ENCODE measurements at regions not wholly inside any gene's neighbourhood (a gene's known extent, or its start where the extent isn't known, plus 50 kb on each side); places are given as distances from the start of the nearest gene placed in this dataset.

- DNase-seq: peak; percentile 13 to 39
- Histone ChIP-seq H3K4me3 (no peak overlapping the region), H3K27me3 (no peaks in the 10 kb centered on the region)
Observed at GRCh38 chr5:106121972-106122605, 1548.6 kb downstream of the EFNA5 start.

DNA sequence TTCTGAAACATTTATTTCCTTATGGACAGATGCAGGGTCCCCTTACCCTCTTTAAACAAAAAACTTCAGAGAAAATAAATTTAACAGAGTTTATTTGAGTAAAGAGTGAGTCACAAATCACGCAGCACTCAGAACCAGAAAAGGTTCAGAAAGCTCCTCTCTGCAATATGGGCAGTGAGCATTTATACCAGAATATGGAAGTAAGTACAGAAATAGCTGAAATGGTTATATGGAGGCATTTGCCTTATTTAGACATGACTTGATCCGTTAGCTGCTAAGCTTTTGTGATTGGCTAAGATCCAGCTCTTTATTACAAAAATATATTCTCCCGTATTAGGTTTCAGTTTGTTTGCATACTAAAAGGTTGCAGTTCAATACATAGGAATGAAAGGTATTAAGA, 1554.1 kb downstream of the EFNA5 start:
- H3K27me3 ChIP-seq: no peaks in the 10 kb centered on the region
- no peaks in the 10 kb centered on the region; the same call in 1 of the 2 replicates for H3K9me3 ChIP-seq (replicated peaks)
- H3K36me3 ChIP-seq: no peaks in the 10 kb centered on the region
- H3K4me1 ChIP-seq: no peaks in the 10 kb centered on the region
- H3K4me3 ChIP-seq: no peak overlapping the region
- no peak for DNase-seq
- H3K27ac ChIP-seq: no peak overlapping the region

More at GRCh38 chr5:106121972-106122605, 1548.6 kb downstream of the EFNA5 start:
- no peak overlapping the region for H3K27ac ChIP-seq
- no peaks in the 10 kb centered on the region; the same call in 1 of the 2 replicates for H3K9me3 ChIP-seq (replicated peaks)
- H3K36me3 ChIP-seq: no peaks in the 10 kb centered on the region
- H3K4me1 ChIP-seq: no peaks in the 10 kb centered on the region

GRCh38 chr5:106113922-106114321, 1556.8 kb downstream of the EFNA5 start:
- Histone ChIP-seq H3K36me3 (no peaks in the 10 kb centered on the region), H3K4me3 (no peak overlapping the region), H3K27ac (no peak overlapping the region), H3K4me1 (no peaks in the 10 kb centered on the region), H3K9me3 (replicated peaks) (no peaks in the 10 kb centered on the region; the same call in 1 of the 2 replicates), H3K27me3 (no peaks in the 10 kb centered on the region)
- DNase-seq: no peak

DNA sequence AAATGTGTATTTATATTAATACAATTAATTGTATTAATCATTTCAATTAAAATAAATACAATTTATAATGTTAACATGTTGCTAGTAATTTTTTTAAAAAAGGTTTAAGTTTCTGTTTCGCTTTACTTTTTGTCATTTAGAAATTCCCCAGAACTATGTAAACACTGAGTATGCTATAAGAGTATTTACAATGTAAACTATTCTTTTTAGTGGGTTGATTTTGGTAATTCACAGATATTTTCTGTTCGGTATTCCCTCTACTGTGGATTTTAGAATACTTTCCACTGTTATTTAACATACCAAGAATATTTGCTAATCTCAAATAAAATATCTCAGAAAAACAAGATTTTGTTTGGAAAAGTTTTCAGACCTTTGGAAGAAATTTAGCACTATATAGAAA, 1564.4 kb downstream of the EFNA5 start:
- no peaks in the 10 kb centered on the region for H3K4me1 ChIP-seq
- H3K9me3 ChIP-seq (replicated peaks): no peaks in the 10 kb centered on the region
- no peaks in the 10 kb centered on the region for H3K27me3 ChIP-seq
- no peaks in the 10 kb centered on the region for H3K36me3 ChIP-seq
- no peak overlapping the region for H3K4me3 ChIP-seq
- H3K27ac ChIP-seq: no peak overlapping the region
- DNase-seq: no peak

DNA sequence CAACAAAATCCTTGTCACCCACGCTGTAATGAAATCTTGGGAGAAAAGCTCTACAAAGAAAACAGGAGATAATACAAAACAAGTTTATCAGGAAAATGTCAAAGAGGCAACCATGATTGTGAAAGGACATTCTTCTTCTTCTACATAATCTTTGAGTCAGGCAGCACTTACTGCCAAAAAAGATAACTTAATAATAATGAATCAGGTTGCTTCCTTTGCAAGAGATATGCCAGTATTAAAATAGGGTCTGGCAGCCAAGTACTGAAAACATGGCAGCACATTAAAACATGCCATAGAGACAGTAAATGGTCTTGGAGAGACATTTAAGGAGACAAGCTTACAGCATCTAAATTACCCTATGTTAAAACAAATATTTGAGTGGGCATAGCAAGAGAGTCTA, 1573.4 kb downstream of the EFNA5 start:
- DNase-seq: no peak
- no peak overlapping the region for H3K27ac ChIP-seq
- H3K4me3 ChIP-seq: no peak overlapping the region
- H3K9me3 ChIP-seq (replicated peaks): no peaks in the 10 kb centered on the region
- no peaks in the 10 kb centered on the region; the same call in 1 of the 2 replicates for H3K4me1 ChIP-seq
- no peaks in the 10 kb centered on the region for H3K36me3 ChIP-seq
- no peaks in the 10 kb centered on the region for H3K27me3 ChIP-seq

GRCh38 chr5:106094839-106095238, 1575.9 kb downstream of the EFNA5 start:
- no peak for DNase-seq
- no peak overlapping the region for H3K4me3 ChIP-seq
- H3K9me3 ChIP-seq (replicated peaks): no peaks in the 10 kb centered on the region
- H3K4me1 ChIP-seq: no peaks in the 10 kb centered on the region; the same call in 1 of the 2 replicates
- H3K27me3 ChIP-seq: no peaks in the 10 kb centered on the region
- H3K27ac ChIP-seq: no peak overlapping the region
- H3K36me3 ChIP-seq: no peaks in the 10 kb centered on the region

GRCh38 chr5:106094204-106094607, 1576.5 kb downstream of the EFNA5 start:
- no peak overlapping the region for H3K27ac ChIP-seq
- H3K27me3 ChIP-seq: no peaks in the 10 kb centered on the region
- H3K4me3 ChIP-seq: no peak overlapping the region
- no peaks in the 10 kb centered on the region for H3K36me3 ChIP-seq
- no peaks in the 10 kb centered on the region for H3K9me3 ChIP-seq (replicated peaks)
- H3K4me1 ChIP-seq: no peaks in the 10 kb centered on the region; the same call in 1 of the 2 replicates
- DNase-seq: peak; percentile 57 to 72

DNA sequence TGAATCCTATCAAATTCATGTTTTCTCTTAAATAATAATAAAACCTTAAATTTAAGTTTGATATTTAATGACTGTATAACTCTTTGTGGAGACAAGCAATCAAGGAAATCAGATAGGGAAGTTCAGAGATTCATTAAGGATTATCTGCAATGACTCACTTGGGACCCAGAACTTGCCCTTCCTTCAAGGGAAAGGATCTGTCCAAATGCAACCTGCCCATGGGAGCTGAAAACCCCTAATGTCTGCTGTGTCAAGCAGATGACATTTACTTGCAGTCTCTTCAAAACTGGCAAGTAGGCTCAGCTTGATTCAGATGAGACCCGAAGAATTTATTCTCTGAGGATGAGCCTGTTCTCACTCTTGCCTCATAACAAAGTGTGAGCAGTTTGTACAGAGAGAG, 1577.6 kb downstream of the EFNA5 start:
- no peaks in the 10 kb centered on the region for H3K36me3 ChIP-seq
- H3K4me1 ChIP-seq: no peaks in the 10 kb centered on the region; the same call in 1 of the 2 replicates
- no peaks in the 10 kb centered on the region for H3K27me3 ChIP-seq
- no peak overlapping the region for H3K4me3 ChIP-seq
- H3K27ac ChIP-seq: no peak overlapping the region
- H3K9me3 ChIP-seq (replicated peaks): no peaks in the 10 kb centered on the region
- no peak for DNase-seq

- Histone ChIP-seq H3K27ac (no peak overlapping the region), H3K4me1 (no peaks in the 10 kb centered on the region; the same call in 1 of the 2 replicates), H3K36me3 (no peaks in the 10 kb centered on the region), H3K4me3 (no peak overlapping the region), H3K27me3 (no peaks in the 10 kb centered on the region), H3K9me3 (replicated peaks) (no peaks in the 10 kb centered on the region)
- DNase-seq: no peak
Observed at GRCh38 chr5:106092455-106092854, 1578.3 kb downstream of the EFNA5 start.

- H3K4me3 ChIP-seq: no peak overlapping the region
- H3K27me3 ChIP-seq: no peaks in the 10 kb centered on the region
- H3K4me1 ChIP-seq: no peaks in the 10 kb centered on the region; the same call in 1 of the 2 replicates
- H3K36me3 ChIP-seq: no peaks in the 10 kb centered on the region
- no peaks in the 10 kb centered on the region for H3K9me3 ChIP-seq (replicated peaks)
- no peak for DNase-seq
- no peak overlapping the region for H3K27ac ChIP-seq
Observed at GRCh38 chr5:106089073-106089472, 1581.7 kb downstream of the EFNA5 start.

DNA sequence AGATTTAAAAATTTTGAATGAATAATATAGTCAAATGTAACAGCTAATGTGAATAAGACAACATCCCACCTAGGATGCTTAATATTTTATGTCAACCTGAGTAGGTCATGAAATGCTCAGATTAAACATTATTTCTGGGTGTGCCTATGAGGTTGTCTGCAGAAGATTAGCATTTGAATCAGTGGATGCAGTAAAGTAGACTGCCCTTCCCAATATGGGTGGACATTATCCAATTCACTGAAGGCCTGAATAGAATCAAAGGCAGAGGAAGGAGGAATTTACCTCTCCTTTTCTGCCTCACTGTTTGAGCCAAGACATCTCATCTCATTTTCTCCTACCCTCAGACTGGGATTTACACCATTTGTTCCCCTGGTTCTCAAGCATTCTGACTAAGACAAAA, 1582.3 kb downstream of the EFNA5 start:
- H3K36me3 ChIP-seq: no peaks in the 10 kb centered on the region
- no peaks in the 10 kb centered on the region for H3K9me3 ChIP-seq (replicated peaks)
- H3K4me1 ChIP-seq: no peaks in the 10 kb centered on the region
- no peak overlapping the region for H3K4me3 ChIP-seq
- H3K27ac ChIP-seq: no peak overlapping the region
- no peak for DNase-seq
- H3K27me3 ChIP-seq: no peaks in the 10 kb centered on the region

GRCh38 chr5:106086352-106086751, 1584.4 kb downstream of the EFNA5 start:
- Histone ChIP-seq H3K4me1 (no peaks in the 10 kb centered on the region), H3K9me3 (replicated peaks) (no peaks in the 10 kb centered on the region), H3K27me3 (no peaks in the 10 kb centered on the region), H3K27ac (no peak overlapping the region), H3K4me3 (no peak overlapping the region), H3K36me3 (no peaks in the 10 kb centered on the region)
- no peak for DNase-seq

DNA sequence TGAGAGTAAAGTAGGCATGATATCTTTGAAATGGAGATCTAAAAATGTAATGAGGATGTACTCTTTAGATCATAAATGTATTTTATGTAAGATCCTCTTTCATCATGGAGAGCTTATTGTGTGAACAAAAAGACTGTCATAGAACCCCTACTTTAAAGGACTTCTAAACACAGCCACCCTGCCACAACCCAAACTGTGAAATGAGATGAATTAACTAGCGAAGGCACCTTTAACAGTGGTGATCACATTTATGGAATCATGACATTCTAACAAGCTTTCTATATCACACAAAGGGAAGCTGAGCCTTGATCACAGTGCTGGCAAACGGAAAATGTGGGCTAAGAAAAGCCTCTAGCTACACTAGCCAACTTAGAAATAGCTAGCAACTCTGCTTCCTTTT, 1585.2 kb downstream of the EFNA5 start:
- H3K27ac ChIP-seq: no peak overlapping the region
- DNase-seq: no peak

GRCh38 chr5:106085136-106085535, 1585.6 kb downstream of the EFNA5 start:
- Histone ChIP-seq H3K4me3 (no peak overlapping the region), H3K4me1 (no peaks in the 10 kb centered on the region), H3K27me3 (no peaks in the 10 kb centered on the region), H3K9me3 (replicated peaks) (no peaks in the 10 kb centered on the region), H3K27ac (no peak overlapping the region), H3K36me3 (no peaks in the 10 kb centered on the region)
- DNase-seq: no peak

More for the DNA sequence above, 1585.2 kb downstream of the EFNA5 start:
- Histone ChIP-seq H3K9me3 (replicated peaks) (no peaks in the 10 kb centered on the region), H3K36me3 (no peaks in the 10 kb centered on the region), H3K27me3 (no peaks in the 10 kb centered on the region), H3K4me3 (no peak overlapping the region), H3K4me1 (no peaks in the 10 kb centered on the region)

DNA sequence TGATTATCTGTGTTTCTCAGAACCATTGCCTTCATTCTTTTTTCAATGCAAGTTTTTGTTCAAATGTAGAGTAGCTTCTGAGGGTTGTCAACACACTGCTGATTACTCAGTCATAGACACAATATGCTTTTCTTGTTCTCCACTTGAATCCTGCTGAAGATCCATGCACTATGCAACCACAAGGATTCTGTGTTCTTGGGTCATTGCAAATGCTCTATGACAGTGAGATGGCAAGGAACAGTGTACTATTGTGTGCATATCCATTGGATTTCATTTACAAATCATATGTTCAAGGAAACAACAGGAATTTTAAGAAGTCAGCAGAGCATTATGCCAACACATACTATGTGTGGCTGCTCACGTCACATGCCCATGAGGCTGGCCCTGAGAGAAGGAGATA, 1590.2 kb downstream of the EFNA5 start:
- no peak overlapping the region for H3K4me3 ChIP-seq
- H3K36me3 ChIP-seq: no peaks in the 10 kb centered on the region
- H3K9me3 ChIP-seq (replicated peaks): no peaks in the 10 kb centered on the region
- H3K27me3 ChIP-seq: no peaks in the 10 kb centered on the region
- no peaks in the 10 kb centered on the region for H3K4me1 ChIP-seq
- no peak overlapping the region for H3K27ac ChIP-seq
- DNase-seq: no peak

GRCh38 chr5:106076655-106077054, 1594.1 kb downstream of the EFNA5 start:
- H3K36me3 ChIP-seq: no peaks in the 10 kb centered on the region
- H3K27me3 ChIP-seq: no peaks in the 10 kb centered on the region
- H3K27ac ChIP-seq: no peak overlapping the region
- no peak for DNase-seq
- no peaks in the 10 kb centered on the region for H3K4me1 ChIP-seq
- no peaks in the 10 kb centered on the region for H3K9me3 ChIP-seq (replicated peaks)
- no peak overlapping the region for H3K4me3 ChIP-seq

All from SJCRH30 (cell line).